A549 (cell line): ENCODE measurements at regions not wholly inside any gene's neighbourhood (a gene's known extent, or its start where the extent isn't known, plus 50 kb on each side); places are given as distances from the start of the nearest gene placed in this dataset.

Source experiments
- CEBPB ChIP-seq, 2 experiments: fragments of >200 bp in 1 of 2; sonication (Bioruptor Twin) in 1 of 2; formaldehyde crosslinking in 1 of 2; IDR thresholded peaks; 2 replicates each; pipeline ENCODE4 v1.6.1; 2012 to 2016
- CHD2 ChIP-seq: fragments of 150-350 bp; IDR thresholded peaks from 2 replicates; pipeline ENCODE4 v1.6.1; 2014; ENCODE audit warnings: low read length; ENCODE audit not compliant: partially characterized antibody
- EP300 ChIP-seq, 2 experiments: fragments of >200 bp; sonication (Bioruptor Twin); formaldehyde crosslinking; IDR thresholded peaks; 2 replicates in 1 of 2; 3 replicates in 1 of 2; pipeline ENCODE4 v1.6.1; 2016 to 2017
- JUN ChIP-seq, 2 experiments: fragments of >200 bp; sonication (Bioruptor Twin); formaldehyde crosslinking; IDR thresholded peaks; 2 replicates in 1 of 2; 3 replicates in 1 of 2; pipeline ENCODE4 v1.6.1; 2016 to 2017
- KDM1A ChIP-seq: fragments of 200-600 bp; sonication (generic); IDR thresholded peaks from 2 replicates; pipeline ENCODE4 v1.6.1; 2016; ENCODE audit warnings: low read depth, mild to moderate bottlenecking
- MAZ ChIP-seq: fragments of 150-350 bp; IDR thresholded peaks from 2 replicates; pipeline ENCODE4 v1.6.1; 2014; ENCODE audit warnings: antibody characterized with exemption, low read depth, low read length, borderline replicate concordance
- POLR2A ChIP-seq: IDR thresholded peaks from 2 replicates; pipeline ENCODE4 v1.6.1; 2012; ENCODE audit warnings: mild to moderate bottlenecking, low read length
- POLR2AphosphoS2 ChIP-seq: conservative IDR thresholded peaks from 2 replicates; pipeline ENCODE4 v1.6.1; 2012; ENCODE audit warnings: low read length, improper control_type of control experiment, inconsistent platforms
- RAD21 ChIP-seq, 2 experiments: fragments of >200 bp in 1 of 2; sonication (Bioruptor Twin) in 1 of 2; formaldehyde crosslinking in 1 of 2; IDR thresholded peaks in 1 of 2; conservative IDR thresholded peaks in 1 of 2; 2 replicates in 1 of 2; 3 replicates in 1 of 2; pipeline ENCODE4 v1.6.1; 2012 to 2018; ENCODE audit warnings: inconsistent platforms in 1 of 2
- REST ChIP-seq: fragments of 200-600 bp; sonication (generic); IDR thresholded peaks from 2 replicates; pipeline ENCODE4 v1.6.1; 2016; ENCODE audit warnings: antibody characterized with exemption, mild to moderate bottlenecking, moderate library complexity
- ZFP36 ChIP-seq: fragments of 450-650 bp; IDR thresholded peaks from 2 replicates; pipeline ENCODE4 v1.6.1; 2014; ENCODE audit warnings: borderline replicate concordance; ENCODE audit not compliant: partially characterized antibody
- TF ChIP-seq, protein P1 (sequence below): fragments of >200 bp; sonication (Bioruptor Twin); formaldehyde crosslinking; IDR thresholded peaks from 3 replicates; pipeline ENCODE4 v1.5.1; 2016

GRCh38 chr7:437329-438251 lies 82.1 kb downstream of the PDGFA start:
- TF ChIP-seq REST (no peak), POLR2A (no peak), CHD2 (no peak), POLR2AphosphoS2 (no peak), EP300 (IDR thresholded peaks at IDR 0.05) (no peak), MAZ (no peak), CEBPB (IDR thresholded peaks at IDR 0.05) (no peak), KDM1A (no peak), RAD21 (conservative IDR thresholded peaks at IDR 0.05 in 1 of 2, IDR thresholded peaks at IDR 0.05 in 1 of 2) (no peak), ZFP36 (no peak), JUN (IDR thresholded peaks at IDR 0.05) (no peak)
- TF ChIP-seq, protein P1, sequence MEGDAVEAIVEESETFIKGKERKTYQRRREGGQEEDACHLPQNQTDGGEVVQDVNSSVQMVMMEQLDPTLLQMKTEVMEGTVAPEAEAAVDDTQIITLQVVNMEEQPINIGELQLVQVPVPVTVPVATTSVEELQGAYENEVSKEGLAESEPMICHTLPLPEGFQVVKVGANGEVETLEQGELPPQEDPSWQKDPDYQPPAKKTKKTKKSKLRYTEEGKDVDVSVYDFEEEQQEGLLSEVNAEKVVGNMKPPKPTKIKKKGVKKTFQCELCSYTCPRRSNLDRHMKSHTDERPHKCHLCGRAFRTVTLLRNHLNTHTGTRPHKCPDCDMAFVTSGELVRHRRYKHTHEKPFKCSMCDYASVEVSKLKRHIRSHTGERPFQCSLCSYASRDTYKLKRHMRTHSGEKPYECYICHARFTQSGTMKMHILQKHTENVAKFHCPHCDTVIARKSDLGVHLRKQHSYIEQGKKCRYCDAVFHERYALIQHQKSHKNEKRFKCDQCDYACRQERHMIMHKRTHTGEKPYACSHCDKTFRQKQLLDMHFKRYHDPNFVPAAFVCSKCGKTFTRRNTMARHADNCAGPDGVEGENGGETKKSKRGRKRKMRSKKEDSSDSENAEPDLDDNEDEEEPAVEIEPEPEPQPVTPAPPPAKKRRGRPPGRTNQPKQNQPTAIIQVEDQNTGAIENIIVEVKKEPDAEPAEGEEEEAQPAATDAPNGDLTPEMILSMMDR = no peak
